HEK293T (cell line): ENCODE measurements at regions not wholly inside any gene's neighbourhood (a gene's known extent, or its start where the extent isn't known, plus 50 kb on each side); places are given as distances from the start of the nearest gene placed in this dataset.

Experiments
- ARNT ChIP-seq: fragments of 450-650 bp; IDR thresholded peaks from 2 replicates; pipeline ENCODE4 v1.6.1; 2017; ENCODE audit warnings: mild to moderate bottlenecking
- FOXK2 ChIP-seq: fragments of 450-650 bp; IDR thresholded peaks from 2 replicates; pipeline ENCODE4 v1.6.1; 2016; ENCODE audit warnings: mild to moderate bottlenecking
- PKNOX1 ChIP-seq: fragments of 450-650 bp; IDR thresholded peaks from 2 replicates; pipeline ENCODE4 v1.6.1; 2016
- SP1 ChIP-seq: fragments of 450-650 bp; IDR thresholded peaks from 2 replicates; pipeline ENCODE4 v1.6.1; 2017
- SUZ12 ChIP-seq: fragments of 450-650 bp; IDR thresholded peaks from 2 replicates; pipeline ENCODE4 v1.6.1; 2016; ENCODE audit warnings: mild to moderate bottlenecking
- TARDBP ChIP-seq: fragments of 450-650 bp; IDR thresholded peaks from 2 replicates; pipeline ENCODE4 v1.6.1; 2016
- ZNF384 ChIP-seq: fragments of 450-650 bp; IDR thresholded peaks from 2 replicates; pipeline ENCODE4 v1.6.1; 2016

GRCh38 chr2:236359426-236360045 is 95.3 kb upstream of the ASB18 start:
- TF ChIP-seq TARDBP (no peak), SUZ12 (no peak), SP1 (no peak), ZNF384 (no peak), PKNOX1 (no peak), FOXK2 (no peak), ARNT (no peak)
